ENCODE measurements at regions not wholly inside any gene's neighbourhood (a gene's known extent, or its start where the extent isn't known, plus 50 kb on each side); places are given as distances from the start of the nearest gene placed in this dataset.
A peak's percentile ranks its signal among the peaks of the same experiment; 100 is the strongest.

DNA sequence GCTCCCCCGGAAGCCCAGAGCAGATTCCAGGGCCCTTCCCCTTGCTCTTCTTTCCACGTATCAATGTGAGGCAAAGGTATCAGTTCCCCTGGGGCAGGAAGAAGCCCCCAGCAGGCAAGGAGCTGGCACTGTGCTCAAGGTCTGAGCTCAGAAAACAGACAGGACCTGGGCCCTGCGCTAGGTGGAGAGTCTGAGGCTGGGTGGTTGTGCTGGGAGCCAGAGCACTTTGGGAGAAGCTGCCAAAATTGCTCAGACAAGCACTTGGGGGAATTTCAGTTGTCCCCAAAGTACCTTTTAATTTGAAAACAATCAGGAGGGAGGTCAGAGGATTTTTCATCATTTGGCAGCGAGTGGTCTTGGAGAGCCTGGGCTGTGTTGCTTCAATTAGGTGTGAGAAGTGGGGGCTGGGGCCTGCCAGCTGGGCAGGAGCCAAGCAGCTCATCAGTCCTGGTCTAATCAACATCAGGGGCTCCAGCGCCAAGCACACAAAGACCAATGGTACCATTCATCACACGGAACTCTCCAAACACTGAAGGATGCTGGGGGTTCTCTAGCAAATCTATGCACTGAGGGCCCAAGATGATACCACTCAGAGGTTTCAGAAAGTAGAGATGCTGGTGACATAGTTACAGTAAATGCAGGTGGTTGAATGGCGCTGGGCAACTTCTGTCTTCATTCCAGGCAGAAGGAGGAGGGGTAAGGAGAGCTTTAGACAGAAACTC lies 176.5 kb downstream of the SNX18 start:
- no peak overlapping the region for H3K4me3 ChIP-seq (ENCODE audit: low read length in 2 of 2)
- H3K9me3 ChIP-seq (ENCODE audit: control insufficient read depth in 2 of 2, low read length in 2 of 2), result no peaks in the 10 kb centered on the region
- H3K4me1 ChIP-seq (ENCODE audit: control insufficient read depth in 2 of 2, insufficient read depth in 2 of 2, low read length in 2 of 2), result peaks cover 0 to 2% of the 10 kb centered on the region in 2 donors
- no peaks in the 10 kb centered on the region for H3K36me3 ChIP-seq (ENCODE audit: control insufficient read depth in 2 of 2, insufficient read depth in 2 of 2, low read length in 2 of 2)
- H3K27ac ChIP-seq (ENCODE audit: low read depth in 2 of 2, low read length in 2 of 2), result no peak overlapping the region
- H3K27me3 ChIP-seq (ENCODE audit: control insufficient read depth in 2 of 2, insufficient read depth in 2 of 2, low read length in 2 of 2), result no peaks in the 10 kb centered on the region
- no peak overlapping the region for H3K9ac ChIP-seq (ENCODE audit: low read depth in 1 of 2, low read length in 2 of 2)

DNA sequence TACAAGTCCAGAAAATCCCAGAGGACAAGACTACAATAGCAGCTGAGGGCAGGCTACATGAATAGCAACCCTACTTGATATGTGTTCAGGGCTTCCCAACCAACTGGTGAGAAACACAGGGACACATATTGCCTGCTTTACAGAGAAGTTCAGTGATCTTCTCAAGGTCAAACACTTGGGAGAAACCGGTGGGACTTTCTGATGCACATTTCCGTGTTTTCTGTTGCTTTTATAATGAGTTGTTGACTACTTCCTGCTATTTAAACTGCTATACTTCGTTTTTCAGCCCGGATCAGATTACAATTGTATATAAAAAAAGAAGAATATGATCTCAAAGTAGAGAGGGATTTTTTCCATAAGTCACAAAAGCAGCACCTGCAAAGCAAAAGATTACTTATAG lies 175.1 kb downstream of the SNX18 start:
- no peaks in the 10 kb centered on the region for H3K9me3 ChIP-seq (ENCODE audit: control insufficient read depth in 2 of 2, low read length in 2 of 2)
- H3K9ac ChIP-seq (ENCODE audit: low read depth in 1 of 2, low read length in 2 of 2), result no peak overlapping the region
- peak overlapping the region in 1 of 2 donors; percentile 12 for H3K27ac ChIP-seq (ENCODE audit: low read depth in 2 of 2, low read length in 2 of 2)
- H3K4me1 ChIP-seq (ENCODE audit: control insufficient read depth in 2 of 2, insufficient read depth in 2 of 2, low read length in 2 of 2), result peaks cover 0 to 2% of the 10 kb centered on the region in 2 donors
- no peak overlapping the region for H3K4me3 ChIP-seq (ENCODE audit: low read length in 2 of 2)
- H3K27me3 ChIP-seq (ENCODE audit: control insufficient read depth in 2 of 2, insufficient read depth in 2 of 2, low read length in 2 of 2), result no peaks in the 10 kb centered on the region
- H3K36me3 ChIP-seq (ENCODE audit: control insufficient read depth in 2 of 2, insufficient read depth in 2 of 2, low read length in 2 of 2), result no peaks in the 10 kb centered on the region

DNA sequence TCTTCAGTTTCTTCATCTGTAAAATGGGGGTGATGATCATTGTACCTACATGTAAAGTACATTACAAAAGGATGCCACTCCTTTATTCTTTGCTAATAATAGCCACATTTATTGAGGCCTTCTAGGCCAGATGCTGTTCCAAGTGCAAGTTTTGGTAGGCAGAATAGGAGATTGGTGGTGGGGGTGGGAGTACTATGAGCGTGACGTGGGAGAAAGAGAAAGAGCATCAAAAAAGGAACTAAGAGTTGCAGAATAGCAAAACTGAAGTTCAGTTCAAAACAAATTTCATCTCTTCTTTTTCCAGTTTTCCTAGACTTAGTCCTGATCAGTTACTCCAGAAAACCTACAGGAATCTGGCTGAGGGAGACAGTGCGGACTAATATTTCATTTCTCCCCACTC lies 174.1 kb downstream of the SNX18 start:
- Histone ChIP-seq H3K4me1 (ENCODE audit: control insufficient read depth in 2 of 2, insufficient read depth in 2 of 2, low read length in 2 of 2) (peaks cover 0 to 2% of the 10 kb centered on the region in 2 donors), H3K27ac (ENCODE audit: low read depth in 2 of 2, low read length in 2 of 2) (peak overlapping the region in 1 of 2 donors; percentile 5), H3K27me3 (ENCODE audit: control insufficient read depth in 2 of 2, insufficient read depth in 2 of 2, low read length in 2 of 2) (no peaks in the 10 kb centered on the region), H3K36me3 (ENCODE audit: control insufficient read depth in 2 of 2, insufficient read depth in 2 of 2, low read length in 2 of 2) (no peaks in the 10 kb centered on the region), H3K9ac (ENCODE audit: low read depth in 1 of 2, low read length in 2 of 2) (no peak overlapping the region), H3K9me3 (ENCODE audit: control insufficient read depth in 2 of 2, low read length in 2 of 2) (no peaks in the 10 kb centered on the region), H3K4me3 (ENCODE audit: low read length in 2 of 2) (no peak overlapping the region)

DNA sequence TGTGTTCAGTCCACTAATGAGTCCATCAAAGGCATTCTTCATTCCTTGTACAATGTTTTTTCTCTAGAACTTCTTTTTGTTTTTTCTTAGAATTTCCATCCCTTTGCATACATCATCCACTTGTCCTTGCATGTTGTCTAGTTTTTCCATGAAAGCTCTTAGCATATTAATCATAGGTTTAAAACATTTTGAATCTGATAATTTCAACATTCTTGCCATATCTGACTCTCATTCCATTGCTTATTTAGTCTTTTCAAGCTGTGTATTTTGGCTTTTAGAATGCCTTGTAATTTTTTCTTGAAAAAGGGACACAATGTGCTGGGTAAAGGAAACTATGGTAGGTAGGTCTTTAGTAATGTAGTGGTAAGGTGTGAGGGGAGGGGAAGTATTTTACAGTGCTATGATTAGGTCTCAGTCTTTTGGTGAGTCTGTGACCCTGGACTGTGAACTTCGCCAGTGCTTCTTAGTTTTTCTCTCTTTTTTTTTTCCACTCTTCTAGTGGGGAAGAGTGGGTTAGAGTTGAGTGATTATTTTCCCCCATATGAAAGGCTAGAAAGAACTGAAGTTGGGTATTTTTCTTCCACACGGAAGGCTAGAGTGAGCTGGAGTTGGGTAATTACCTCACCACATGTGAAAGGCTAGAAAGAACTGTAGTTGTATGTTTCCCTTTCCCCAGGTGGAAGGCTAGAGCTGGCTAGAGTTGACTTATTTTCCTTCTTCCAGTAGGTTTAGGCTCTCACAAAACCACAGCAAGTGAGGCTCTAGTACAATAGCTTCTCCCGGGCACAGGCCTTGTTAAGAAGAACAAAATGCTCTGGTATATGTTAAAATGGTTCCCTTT lies 172.1 kb downstream of the SNX18 start:
- Histone ChIP-seq H3K36me3 (ENCODE audit: control insufficient read depth in 2 of 2, insufficient read depth in 2 of 2, low read length in 2 of 2) (no peaks in the 10 kb centered on the region), H3K9ac (ENCODE audit: low read depth in 1 of 2, low read length in 2 of 2) (no peak overlapping the region), H3K4me1 (ENCODE audit: control insufficient read depth in 2 of 2, insufficient read depth in 2 of 2, low read length in 2 of 2) (no peaks in the 10 kb centered on the region), H3K27ac (ENCODE audit: low read depth in 2 of 2, low read length in 2 of 2) (no peak overlapping the region), H3K9me3 (ENCODE audit: control insufficient read depth in 2 of 2, low read length in 2 of 2) (no peaks in the 10 kb centered on the region), H3K4me3 (ENCODE audit: low read length in 2 of 2) (no peak overlapping the region), H3K27me3 (ENCODE audit: control insufficient read depth in 2 of 2, insufficient read depth in 2 of 2, low read length in 2 of 2) (no peaks in the 10 kb centered on the region)

DNA sequence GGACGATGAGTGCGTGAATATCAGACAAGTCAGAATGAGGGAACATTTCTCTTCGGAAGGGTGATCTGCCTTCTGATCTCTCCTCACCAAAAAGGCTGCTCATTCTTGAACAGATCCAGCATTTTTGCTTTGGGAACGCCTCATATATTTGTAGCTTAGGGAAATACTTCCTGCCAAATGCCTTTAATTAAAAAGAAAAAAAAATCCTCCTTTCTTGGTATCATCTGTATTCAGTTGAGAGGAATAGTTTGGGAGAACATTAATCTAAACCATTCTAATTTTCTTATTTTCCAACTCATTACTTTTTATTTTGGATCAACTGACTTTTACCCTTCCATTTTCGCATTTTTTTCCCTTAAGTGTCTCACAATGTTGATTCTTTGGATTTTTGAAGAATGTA lies 163.4 kb downstream of the SNX18 start:
- Histone ChIP-seq H3K36me3 (ENCODE audit: control insufficient read depth in 2 of 2, insufficient read depth in 2 of 2, low read length in 2 of 2) (no peaks in the 10 kb centered on the region), H3K27me3 (ENCODE audit: control insufficient read depth in 2 of 2, insufficient read depth in 2 of 2, low read length in 2 of 2) (no peaks in the 10 kb centered on the region), H3K4me3 (ENCODE audit: low read length in 2 of 2) (no peak overlapping the region), H3K9ac (ENCODE audit: low read depth in 1 of 2, low read length in 2 of 2) (no peak overlapping the region), H3K4me1 (ENCODE audit: control insufficient read depth in 2 of 2, insufficient read depth in 2 of 2, low read length in 2 of 2) (no peaks in the 10 kb centered on the region), H3K9me3 (ENCODE audit: control insufficient read depth in 2 of 2, low read length in 2 of 2) (no peaks in the 10 kb centered on the region), H3K27ac (ENCODE audit: low read depth in 2 of 2, low read length in 2 of 2) (no peak overlapping the region)

DNA sequence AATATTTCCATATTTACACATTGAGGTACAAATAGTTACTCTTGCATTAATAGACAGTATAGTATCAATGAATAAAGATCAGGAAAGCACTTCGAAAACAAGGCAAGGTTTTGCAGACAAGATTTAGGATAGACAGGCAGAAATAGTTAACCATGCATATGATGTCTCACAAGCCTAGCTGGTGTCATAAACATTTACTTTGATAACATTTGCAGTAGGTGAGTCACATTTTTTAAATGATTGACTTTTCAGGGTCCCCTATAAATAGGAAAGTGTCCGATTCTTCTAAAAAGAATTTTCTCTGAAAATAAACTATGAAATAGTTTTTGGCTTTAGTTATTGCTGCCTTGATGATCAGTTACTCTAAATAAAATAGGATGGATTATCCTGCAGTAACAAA lies 162.1 kb downstream of the SNX18 start:
- Histone ChIP-seq H3K27me3 (ENCODE audit: control insufficient read depth in 2 of 2, insufficient read depth in 2 of 2, low read length in 2 of 2) (no peaks in the 10 kb centered on the region), H3K4me3 (ENCODE audit: low read length in 2 of 2) (no peak overlapping the region), H3K36me3 (ENCODE audit: control insufficient read depth in 2 of 2, insufficient read depth in 2 of 2, low read length in 2 of 2) (no peaks in the 10 kb centered on the region), H3K9ac (ENCODE audit: low read depth in 1 of 2, low read length in 2 of 2) (no peak overlapping the region), H3K27ac (ENCODE audit: low read depth in 2 of 2, low read length in 2 of 2) (no peak overlapping the region), H3K9me3 (ENCODE audit: control insufficient read depth in 2 of 2, low read length in 2 of 2) (no peaks in the 10 kb centered on the region), H3K4me1 (ENCODE audit: control insufficient read depth in 2 of 2, insufficient read depth in 2 of 2, low read length in 2 of 2) (no peaks in the 10 kb centered on the region)

DNA sequence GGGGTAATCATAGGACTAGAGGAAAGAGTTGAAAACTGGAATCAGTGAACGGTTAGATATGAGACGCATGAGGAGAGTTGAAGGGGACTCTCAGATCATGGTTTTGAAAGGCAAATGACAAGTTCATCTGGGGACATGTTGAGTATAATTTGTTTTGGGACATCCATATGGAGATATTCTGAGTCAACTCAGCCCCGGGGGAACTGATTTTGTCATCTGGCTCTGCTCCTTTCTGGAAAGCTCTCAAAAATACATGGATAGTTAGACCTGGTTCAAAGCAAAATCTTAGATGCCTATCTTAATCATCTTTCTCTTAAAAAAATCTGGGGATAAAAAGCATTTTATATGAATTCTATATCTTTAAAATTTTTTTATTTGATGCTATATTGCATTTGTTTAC lies 161.2 kb downstream of the SNX18 start:
- no peak overlapping the region for H3K27ac ChIP-seq (ENCODE audit: low read depth in 2 of 2, low read length in 2 of 2)
- H3K36me3 ChIP-seq (ENCODE audit: control insufficient read depth in 2 of 2, insufficient read depth in 2 of 2, low read length in 2 of 2), result no peaks in the 10 kb centered on the region
- H3K4me3 ChIP-seq (ENCODE audit: low read length in 2 of 2), result no peak overlapping the region
- no peaks in the 10 kb centered on the region for H3K27me3 ChIP-seq (ENCODE audit: control insufficient read depth in 2 of 2, insufficient read depth in 2 of 2, low read length in 2 of 2)
- no peaks in the 10 kb centered on the region for H3K4me1 ChIP-seq (ENCODE audit: control insufficient read depth in 2 of 2, insufficient read depth in 2 of 2, low read length in 2 of 2)
- no peaks in the 10 kb centered on the region for H3K9me3 ChIP-seq (ENCODE audit: control insufficient read depth in 2 of 2, low read length in 2 of 2)
- no peak overlapping the region for H3K9ac ChIP-seq (ENCODE audit: low read depth in 1 of 2, low read length in 2 of 2)

DNA sequence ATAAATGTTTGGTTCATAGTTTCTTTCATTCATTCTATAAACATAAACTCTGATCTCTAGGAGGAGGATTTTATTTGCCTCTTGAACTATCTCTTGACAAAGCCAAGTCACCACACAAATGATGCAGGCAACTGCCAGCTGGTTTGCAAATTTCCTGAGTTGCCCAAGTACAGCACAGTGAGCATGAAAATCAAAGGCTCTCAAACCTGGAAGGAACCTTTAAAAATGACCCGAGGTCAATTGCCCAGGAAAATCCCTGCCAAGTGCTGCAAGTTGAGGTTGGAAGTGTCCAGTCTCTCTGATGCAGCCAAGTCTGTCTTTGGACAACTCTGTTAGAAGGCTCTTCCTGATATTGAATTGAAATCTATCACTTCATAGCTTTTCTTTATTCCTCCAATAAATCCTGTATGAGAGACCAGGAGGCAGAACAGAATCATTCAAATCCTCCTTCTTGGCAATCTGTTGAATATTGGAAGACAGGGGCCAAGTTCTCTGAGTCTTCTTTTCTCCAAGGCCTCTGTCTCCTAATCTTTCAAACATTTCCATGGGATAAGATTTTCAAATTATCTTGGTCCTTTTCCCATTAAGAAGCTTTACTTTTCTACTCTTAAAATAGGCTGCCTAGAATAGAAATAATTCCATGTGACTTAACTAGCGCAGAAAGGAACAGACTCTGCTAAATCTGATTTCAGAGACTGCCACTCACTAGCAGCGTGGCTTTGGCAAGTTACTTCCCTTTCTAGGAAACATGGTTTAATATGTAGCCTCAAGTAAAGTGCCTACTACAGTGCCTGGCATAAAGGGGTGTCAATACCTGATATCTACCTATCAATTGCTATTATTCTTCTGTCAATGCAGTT lies 159.2 kb downstream of the SNX18 start:
- no peaks in the 10 kb centered on the region for H3K27me3 ChIP-seq (ENCODE audit: control insufficient read depth in 2 of 2, insufficient read depth in 2 of 2, low read length in 2 of 2)
- no peaks in the 10 kb centered on the region for H3K9me3 ChIP-seq (ENCODE audit: control insufficient read depth in 2 of 2, low read length in 2 of 2)
- H3K36me3 ChIP-seq (ENCODE audit: control insufficient read depth in 2 of 2, insufficient read depth in 2 of 2, low read length in 2 of 2), result no peaks in the 10 kb centered on the region
- no peaks in the 10 kb centered on the region for H3K4me1 ChIP-seq (ENCODE audit: control insufficient read depth in 2 of 2, insufficient read depth in 2 of 2, low read length in 2 of 2)
- no peak overlapping the region for H3K9ac ChIP-seq (ENCODE audit: low read depth in 1 of 2, low read length in 2 of 2)
- no peak overlapping the region for H3K4me3 ChIP-seq (ENCODE audit: low read length in 2 of 2)
- H3K27ac ChIP-seq (ENCODE audit: low read depth in 2 of 2, low read length in 2 of 2), result no peak overlapping the region

DNA sequence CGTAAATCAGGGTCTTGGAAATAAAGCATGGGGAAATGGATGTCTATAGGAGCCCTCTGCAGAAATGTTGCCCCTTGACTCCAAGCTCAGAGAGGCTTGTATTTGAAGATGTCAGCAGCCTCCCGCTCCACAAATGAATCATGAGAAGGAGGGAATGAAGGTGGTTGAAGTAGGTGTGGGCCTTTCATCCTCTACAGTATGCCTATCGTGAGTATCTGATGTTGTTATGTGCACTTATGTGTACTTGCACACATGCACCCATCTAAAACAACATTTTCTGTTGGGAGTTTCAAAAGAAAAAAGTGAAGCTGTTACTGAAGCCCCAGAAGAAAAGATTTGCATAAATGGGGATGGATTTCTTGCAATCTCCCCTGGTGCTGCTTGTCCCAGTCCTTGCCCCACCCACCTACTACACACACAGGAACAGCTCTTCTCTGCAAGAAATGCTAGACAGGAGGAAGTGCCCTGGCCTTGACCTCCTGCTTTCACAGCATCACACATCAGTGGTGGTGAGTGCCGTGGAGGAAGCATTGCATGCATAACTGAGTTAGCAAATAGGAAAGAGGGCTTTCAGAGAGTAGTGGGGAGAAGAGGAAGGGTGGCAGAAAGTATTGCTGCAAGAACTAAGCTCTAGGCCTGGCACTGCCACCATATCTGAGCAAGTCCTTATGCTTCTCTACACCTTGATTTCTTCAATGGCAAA lies 156.1 kb downstream of the SNX18 start:
- Histone ChIP-seq H3K4me1 (ENCODE audit: control insufficient read depth in 2 of 2, insufficient read depth in 2 of 2, low read length in 2 of 2) (no peaks in the 10 kb centered on the region), H3K9me3 (ENCODE audit: control insufficient read depth in 2 of 2, low read length in 2 of 2) (no peaks in the 10 kb centered on the region), H3K27me3 (ENCODE audit: control insufficient read depth in 2 of 2, insufficient read depth in 2 of 2, low read length in 2 of 2) (no peaks in the 10 kb centered on the region), H3K4me3 (ENCODE audit: low read length in 2 of 2) (no peak overlapping the region), H3K9ac (ENCODE audit: low read depth in 1 of 2, low read length in 2 of 2) (no peak overlapping the region), H3K36me3 (ENCODE audit: control insufficient read depth in 2 of 2, insufficient read depth in 2 of 2, low read length in 2 of 2) (no peaks in the 10 kb centered on the region), H3K27ac (ENCODE audit: low read depth in 2 of 2, low read length in 2 of 2) (no peak overlapping the region)

All from mucosa of rectum (tissue), 2 donors.